Activated CD4-positive, alpha-beta T cell treated with anti-CD3 and anti-CD28 coated beads for 48 hours (primary cell): ENCODE measurements at regions not wholly inside any gene's neighbourhood (a gene's known extent, or its start where the extent isn't known, plus 50 kb on each side); places are given as distances from the start of the nearest gene placed in this dataset.
"Not testable (repeated sequence)": the region's sequence is repeated elsewhere in the genome, so short reads cannot be mapped to it uniquely, and the experiment has no call there.

Experiments
- DNase-seq: peaks from one replicate; pipeline ENCODE4 v3.0.0-alpha.2; 2020

DNA sequence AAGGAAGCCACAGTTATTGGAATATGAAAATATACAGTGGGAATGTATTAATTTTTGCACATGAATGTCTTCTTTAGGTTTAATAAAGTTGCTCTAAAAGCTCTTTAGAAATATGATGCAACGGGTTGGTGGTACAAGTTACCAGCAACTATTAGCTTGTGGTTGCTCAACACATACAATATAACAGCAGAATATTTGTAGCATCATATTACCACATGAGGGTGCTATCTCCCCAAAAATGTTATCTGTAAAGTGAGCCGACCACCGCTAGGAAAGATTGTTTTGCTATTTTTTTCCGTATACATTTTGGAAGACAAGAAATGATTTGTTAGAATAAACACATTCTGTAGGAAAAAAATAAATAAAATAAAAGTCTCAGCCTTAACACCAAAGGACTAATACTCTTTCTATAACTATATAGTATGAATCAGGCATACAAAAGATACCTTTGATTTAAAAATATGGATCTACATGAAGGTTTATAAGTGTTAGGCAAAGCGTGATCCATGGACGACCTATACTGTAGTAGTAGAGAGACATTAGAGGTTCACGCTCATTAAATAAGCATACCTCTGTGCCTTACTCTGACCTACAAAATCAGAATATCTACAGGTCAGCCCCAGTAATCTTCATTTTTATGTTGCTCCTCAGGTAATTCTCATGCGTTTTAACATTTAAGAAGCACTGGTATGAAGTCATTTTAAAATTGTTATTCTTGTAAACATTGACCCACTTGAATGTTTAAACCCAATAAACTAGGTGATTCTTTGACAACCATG, 1110.6 kb upstream of the ACVR2A start:
- DNase-seq: no peak

GRCh38 chr2:146730882-146731281, 1113.9 kb upstream of the ACVR2A start:
- DNase-seq: no peak

GRCh38 chr2:146721486-146721885, 1123.3 kb upstream of the ACVR2A start:
- DNase-seq: no peak

DNA sequence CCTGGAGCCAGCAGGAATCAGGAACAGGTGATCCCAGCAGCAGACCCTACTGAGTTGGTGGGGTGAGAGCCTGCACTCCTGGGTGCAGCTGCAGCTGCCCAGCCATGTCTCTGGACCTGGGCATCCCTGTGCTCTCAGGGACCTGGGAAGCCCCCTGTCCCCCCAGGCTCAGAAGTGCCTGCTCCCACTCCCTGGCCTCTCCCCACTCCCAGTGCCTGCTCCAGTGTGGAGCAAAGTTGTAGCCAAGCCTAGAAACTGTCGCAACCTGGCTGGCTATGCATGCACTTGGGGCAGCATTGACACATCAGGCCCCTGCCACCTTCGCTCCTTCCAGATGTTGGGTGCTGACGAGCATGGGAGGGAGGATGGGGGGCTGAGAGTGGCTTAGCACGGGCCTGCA, 1124.7 kb upstream of the ACVR2A start:
- DNase-seq: no peak

DNA sequence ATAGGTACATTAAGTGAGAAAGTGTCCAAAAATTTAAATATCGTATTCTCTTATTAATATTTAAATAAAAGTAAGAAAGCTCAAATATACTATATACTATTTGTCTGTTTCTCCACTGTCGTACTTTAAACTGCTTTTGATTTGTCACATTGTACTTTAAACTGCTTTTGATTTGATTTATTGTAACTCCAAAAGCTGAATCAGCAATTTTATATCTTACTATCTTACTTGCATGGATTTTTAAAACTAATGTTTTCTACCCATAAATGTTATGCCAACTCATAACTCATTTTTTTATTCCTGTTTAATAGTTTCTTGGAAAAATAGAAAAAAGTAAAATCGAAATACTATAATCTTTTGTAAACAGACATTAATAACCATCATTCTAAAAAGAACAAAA, 1128.2 kb upstream of the ACVR2A start:
- DNase-seq: no peak

GRCh38 chr2:146709004-146709403, 1135.8 kb upstream of the ACVR2A start:
- no peak for DNase-seq

DNA sequence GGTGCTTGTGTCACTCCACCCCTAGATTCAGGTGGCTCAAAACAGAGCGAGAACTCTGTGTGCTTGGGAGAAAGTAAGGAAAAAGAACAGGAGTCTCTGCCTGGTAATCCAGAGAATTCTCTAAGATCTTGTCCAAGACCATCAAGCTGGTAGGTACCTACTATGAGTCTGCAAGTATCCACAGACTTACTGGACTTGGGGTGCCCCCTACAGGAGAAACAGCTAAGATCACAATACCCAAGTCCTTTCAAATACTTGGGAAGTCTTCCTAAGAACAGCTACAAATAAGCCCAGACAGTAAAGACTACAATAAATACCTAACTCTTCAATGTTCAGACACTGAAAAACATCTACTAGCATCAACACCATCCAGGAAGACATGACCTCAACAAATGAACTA, 1143.6 kb upstream of the ACVR2A start:
- no peak for DNase-seq

DNA sequence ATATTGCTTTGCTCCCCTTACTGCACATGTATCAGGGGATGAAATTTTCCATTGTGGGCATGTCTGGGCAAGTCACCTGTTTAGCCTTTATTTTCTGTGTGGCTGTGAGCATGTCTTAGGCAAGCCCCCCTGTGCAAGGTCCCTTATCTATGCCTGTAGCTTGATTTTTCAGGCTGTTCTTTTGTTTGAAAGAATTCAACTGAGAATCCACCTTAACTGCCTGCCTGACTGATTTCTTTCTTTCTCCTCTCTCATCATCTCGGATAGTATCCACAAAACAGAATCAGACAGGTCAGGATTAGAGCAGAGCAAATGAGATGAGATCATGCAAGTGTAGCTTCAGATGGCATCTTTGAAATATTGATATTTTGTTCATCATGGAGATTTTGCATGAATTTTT, 1147.5 kb upstream of the ACVR2A start:
- no peak for DNase-seq

DNA sequence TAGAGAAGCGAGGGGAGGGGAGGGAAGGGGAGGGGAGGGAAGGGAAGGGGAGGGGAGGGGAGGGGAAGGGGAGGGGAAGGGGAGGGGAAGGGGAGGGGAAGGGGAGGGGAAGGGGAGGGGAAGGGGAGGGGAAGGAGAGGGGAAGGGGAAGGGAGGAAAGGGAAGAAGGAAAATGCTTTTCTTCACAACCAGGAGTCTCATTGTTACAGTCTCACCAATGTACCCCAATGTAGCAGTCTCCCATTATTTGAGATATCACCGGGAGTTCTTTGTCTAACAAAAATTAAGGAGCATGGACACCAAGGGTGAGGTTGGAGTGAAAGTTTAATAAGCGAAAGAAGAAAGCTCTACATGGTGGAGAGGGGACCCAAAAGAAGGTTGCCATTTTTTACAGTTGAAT, 1148.0 kb upstream of the ACVR2A start:
- DNase-seq: not testable (repeated sequence)

DNA sequence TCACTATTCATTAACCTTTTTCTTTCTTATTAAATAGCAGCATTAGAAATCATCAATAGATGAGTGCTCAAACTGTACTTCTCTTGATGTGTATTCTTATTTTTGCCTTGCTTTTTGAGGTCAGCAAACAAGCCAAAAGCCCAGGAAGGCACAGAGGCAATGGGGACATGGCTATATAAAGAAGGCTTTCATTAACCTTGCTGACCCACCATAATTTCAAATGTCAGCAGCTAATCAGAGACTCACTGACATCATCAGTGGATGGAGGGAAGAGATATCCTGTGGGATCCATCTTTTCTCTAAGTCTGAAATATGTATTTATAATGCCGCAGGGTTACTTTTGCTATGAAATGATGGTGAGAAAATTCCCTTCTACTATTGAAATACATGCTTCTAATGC, 1162.8 kb upstream of the ACVR2A start:
- no peak for DNase-seq

- no peak for DNase-seq
Observed at GRCh38 chr2:146678516-146678915, 1166.3 kb upstream of the ACVR2A start.

- no peak for DNase-seq
Observed at GRCh38 chr2:146677280-146677679, 1167.5 kb upstream of the ACVR2A start.

DNA sequence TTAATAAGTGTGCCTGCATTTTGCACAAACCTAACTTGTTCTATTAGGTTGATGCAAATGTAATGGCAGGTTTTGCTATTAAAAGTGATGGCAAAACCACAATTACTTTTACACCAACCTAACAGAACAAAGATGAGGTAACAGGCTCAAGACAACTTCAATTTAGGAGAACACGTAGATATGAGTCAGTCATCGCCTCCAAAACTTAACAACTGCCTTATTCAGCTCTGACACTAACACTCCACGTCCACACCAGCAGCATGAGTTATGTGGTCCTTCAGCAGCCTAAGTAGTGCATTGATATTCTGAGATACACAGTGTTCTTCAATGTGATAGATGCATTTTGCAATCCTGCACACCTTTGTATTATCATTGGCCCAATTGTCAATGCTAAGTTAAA, 1175.1 kb upstream of the ACVR2A start:
- no peak for DNase-seq

DNA sequence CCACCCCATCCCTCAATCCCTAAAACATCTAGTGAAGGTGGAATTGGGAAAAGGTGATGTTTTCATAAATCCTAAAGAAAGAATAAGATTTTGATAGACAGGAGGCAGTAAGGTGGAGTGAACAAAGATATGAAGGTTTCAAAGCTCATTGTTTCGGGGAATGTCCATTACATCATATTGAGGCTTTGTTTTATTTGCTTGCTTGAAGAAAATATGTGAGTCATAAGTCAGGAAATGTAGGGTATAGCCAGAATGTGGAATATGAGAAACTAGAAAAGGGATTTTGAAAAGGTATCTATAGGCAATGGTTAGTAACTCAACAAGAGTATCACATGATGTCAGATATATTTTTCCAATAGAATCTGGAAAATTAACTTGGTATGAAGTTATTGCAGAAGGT, 1178.5 kb upstream of the ACVR2A start:
- no peak for DNase-seq

DNA sequence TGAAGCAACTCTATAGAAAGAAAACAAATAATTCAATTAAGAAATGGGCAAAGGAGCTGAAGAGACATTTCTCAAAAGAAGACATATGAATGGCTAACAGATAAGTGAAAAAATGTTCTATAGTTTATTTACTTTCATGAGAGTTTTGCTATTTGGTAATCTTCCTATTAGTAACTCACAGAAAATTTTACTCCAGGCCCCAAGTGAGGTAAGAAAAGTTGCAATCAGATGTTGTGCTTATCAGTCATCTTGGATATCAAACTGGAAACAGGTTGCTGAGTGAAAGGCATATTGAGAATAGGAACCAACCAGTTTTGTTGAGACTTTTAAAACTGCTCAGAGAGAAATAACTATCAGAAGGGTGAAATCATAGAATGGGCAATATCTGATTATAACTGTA, 1179.0 kb upstream of the ACVR2A start:
- DNase-seq: no peak

- DNase-seq: no peak
Observed at GRCh38 chr2:146661473-146662096, 1183.2 kb upstream of the ACVR2A start.

- DNase-seq: no peak
Observed at GRCh38 chr2:146659976-146660375, 1184.9 kb upstream of the ACVR2A start.

GRCh38 chr2:146652311-146652710, 1192.5 kb upstream of the ACVR2A start:
- no peak for DNase-seq

DNA sequence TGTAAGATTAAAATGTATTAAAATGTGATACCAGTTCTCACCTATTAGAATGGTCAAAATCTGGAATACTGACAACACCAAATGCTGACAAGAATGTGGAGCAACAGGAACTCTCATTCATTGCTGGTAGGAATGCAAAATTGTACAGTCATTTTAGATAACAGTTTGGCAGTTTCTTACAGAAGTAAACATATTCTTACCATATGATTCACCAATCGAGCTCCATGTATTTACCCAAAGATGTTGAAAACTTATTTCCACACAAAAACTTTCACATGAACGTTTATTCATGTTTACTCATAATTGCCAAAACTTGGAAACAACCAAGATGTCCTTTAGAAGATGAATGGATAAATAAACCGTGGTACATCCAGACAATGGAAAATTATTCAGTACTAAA, 1193.5 kb upstream of the ACVR2A start:
- DNase-seq: no peak

DNA sequence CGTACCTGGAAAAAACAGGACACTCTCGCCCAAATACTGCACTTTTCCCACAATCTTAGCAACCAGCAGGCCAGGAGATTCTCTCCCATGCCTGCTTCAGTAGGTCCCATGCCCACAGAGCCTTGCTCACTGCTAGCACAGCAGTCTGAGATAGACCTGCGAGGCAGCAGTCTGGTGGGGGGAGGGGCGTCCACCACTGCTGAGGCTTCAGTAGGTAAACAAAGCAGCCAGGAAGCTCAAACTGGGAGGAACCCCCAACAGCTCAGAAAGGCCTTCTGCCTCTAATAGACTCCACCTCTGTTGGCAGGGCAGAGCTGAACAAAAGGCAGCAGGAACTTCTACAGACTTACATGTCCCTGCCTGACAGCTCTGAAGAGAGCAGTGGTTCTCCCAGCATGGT, 1202.8 kb upstream of the ACVR2A start:
- DNase-seq: no peak

DNA sequence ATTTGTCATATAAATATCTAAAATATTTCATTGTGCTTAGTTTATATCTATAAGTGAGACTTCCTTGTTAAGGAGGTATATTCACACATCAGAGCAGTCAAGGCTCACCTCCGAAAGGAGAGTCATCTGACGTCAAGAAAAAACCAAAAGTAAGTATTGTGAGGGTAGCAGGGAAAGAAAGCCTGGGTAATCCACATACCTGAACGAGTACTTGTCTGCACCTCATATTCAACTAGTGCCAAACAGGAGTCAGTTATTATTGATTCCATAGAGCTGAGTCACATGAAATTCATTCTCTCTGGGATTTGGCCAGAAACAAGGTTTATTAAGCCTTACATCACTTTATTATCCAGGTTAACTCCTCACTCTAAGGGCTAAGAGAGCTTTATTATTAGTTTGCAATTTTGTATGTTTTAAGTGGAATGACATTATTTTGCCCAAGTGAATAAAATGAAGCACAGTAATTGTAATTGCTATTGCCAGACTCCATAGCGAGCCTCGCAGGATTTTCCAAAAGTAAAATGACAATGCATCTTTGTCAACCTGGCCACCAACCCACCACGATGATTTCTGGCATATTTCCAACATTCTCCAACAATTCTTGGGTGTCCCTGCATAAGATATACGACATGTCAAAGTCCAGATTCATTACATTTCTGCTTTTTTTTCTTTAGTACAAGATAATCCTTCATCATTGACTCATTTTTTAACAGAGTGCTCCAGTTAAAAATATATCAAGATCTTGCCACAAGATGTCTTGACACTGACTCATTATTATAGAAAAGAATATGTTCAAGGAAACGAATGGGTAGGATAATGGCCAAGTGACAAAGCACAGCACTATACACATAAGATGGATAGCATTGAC, 1210.4 kb upstream of the ACVR2A start:
- DNase-seq: no peak

GRCh38 chr2:146633159-146633558, 1211.7 kb upstream of the ACVR2A start:
- DNase-seq: no peak

GRCh38 chr2:146632707-146633106, 1212.1 kb upstream of the ACVR2A start:
- DNase-seq: no peak
